Ovary (tissue), 3 donors: ENCODE measurements at regions not wholly inside any gene's neighbourhood (a gene's known extent, or its start where the extent isn't known, plus 50 kb on each side); places are given as distances from the start of the nearest gene placed in this dataset.

Source experiments
- CTCF ChIP-seq, 3 donors: fragments of 450-650 bp in 2 of 3; fragments of 200-600 bp in 1 of 3; IDR thresholded peaks; one replicate each; pipeline versions ENCODE4 v1.5.1 to v1.8.0; 2016 to 2022; ENCODE audit warnings: antibody characterized with exemption in 3 of 3, mild to moderate bottlenecking in 1 of 3
- EP300 ChIP-seq: sonication (generic); formaldehyde crosslinking; IDR thresholded peaks from one replicate; pipeline ENCODE4 v1.6.1; 2017; ENCODE audit warnings: antibody characterized with exemption
- POLR2A ChIP-seq: fragments of 450-650 bp; IDR thresholded peaks from one replicate; pipeline ENCODE4 v1.6.1; 2017; ENCODE audit warnings: antibody characterized with exemption, mild to moderate bottlenecking, moderate library complexity
- donor health status: DM: no; HTN: no; CAD: no.

GRCh38 chr10:43969506-43969905, 320.8 kb upstream of the ZNF32 start:
- TF ChIP-seq CTCF (IDR thresholded peaks at IDR 0.05) (no peak), POLR2A (no peak), EP300 (no peak)
